GM19397 (cell line): ENCODE measurements at regions not wholly inside any gene's neighbourhood (a gene's known extent, or its start where the extent isn't known, plus 50 kb on each side); places are given as distances from the start of the nearest gene placed in this dataset.

Experiments
- ATAC-seq: cut with Tn5 transposase; IDR thresholded peaks from one replicate; pipeline ENCODE4 v1.9.1; 2021; ENCODE audit warnings: mild to moderate bottlenecking, moderate library complexity; ENCODE audit not compliant: unreplicated experiment

DNA sequence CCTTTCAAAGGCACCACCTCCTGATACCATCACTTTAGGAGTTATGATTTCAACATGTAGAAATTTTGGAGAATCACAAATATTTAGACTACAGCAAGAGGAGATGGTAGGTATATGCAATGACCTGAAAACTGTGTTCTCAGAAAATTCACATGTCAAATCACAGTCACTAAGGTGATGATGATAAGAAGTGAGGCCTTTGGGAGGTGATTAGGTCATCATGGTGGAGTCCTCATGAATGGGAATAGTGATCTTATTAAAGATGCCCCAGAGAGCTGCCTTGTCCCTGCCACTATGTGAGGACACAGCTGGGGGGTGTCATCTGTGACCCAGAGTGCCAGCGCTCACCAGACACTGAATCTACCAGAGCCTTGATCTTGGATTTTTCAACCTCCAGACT lies 513.5 kb upstream of the TUSC1 start:
- no peak for ATAC-seq

DNA sequence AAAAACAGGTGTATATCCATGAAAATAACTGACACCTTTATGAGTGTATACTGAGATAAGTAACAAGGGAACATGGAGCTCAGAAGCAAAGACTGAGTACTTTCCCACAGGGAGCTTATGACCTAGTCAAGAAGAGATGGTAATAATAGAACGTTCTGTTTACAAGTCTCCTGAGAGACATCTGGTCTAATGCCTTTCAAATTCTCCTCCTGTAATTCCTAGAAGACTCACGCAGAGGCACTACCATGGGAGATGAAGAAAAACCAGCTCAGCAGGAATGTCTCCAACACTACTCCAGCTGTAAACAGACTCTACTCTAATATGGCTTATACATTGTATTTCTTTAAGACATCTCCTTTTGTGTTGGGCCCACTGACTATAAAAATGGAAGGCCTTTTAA lies 503.6 kb upstream of the TUSC1 start:
- no peak for ATAC-seq

DNA sequence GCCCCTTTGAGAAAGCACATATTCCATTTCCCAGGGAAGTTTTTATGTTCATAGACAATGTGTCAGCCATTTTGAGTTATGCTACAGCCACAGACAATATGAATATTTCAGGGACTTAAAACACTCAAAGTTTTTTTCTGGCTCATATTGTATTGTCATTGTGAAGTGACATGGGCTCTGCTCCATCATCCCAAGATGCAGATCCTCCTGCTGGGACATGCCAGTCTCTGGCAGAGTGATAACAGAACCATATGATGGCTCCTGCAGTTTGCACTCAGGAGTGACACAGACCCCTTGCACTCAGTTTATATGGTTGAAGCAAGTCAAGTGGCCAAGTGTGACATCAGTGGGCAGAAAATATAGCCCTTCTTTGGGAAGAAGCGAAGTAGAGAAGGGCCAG lies 498.4 kb upstream of the TUSC1 start:
- ATAC-seq = no peak

DNA sequence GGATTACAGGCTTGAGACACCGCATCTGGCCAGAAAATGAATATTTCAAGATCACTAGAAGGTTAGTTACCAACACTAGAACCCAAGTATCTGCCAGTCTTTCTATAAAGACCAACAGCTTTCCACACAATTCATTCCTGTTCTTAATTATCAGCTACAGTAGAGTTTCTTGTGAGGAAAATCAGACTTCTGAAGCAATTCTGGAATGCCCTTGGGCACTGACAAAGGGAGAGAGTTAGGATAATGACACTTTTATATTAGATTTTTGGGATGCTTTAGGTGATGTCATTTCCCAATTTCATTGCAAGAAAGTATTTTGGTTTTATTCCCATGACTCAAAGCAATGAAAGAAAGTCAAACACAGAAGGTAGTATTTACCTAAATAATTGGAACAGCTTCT lies 497.0 kb upstream of the TUSC1 start:
- ATAC-seq = no peak

DNA sequence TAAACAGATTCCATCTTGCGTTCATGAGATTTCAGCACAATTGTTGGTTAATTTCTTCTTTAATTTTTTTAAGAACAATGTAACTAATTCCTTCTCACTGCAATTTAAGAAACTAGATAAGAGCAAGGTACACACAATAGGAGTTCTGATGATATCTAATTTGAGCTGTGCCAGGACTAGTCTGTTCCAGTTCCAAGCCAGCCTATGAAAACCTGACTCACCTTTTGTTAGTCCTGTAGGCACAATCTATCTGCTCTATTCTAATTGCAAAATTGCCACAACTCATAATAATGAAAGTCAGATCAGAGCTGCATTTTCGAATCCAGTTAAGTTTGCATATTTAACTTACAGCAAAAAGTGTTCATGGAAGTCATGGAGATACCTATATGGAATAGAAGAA lies 494.1 kb upstream of the TUSC1 start:
- ATAC-seq = no peak

DNA sequence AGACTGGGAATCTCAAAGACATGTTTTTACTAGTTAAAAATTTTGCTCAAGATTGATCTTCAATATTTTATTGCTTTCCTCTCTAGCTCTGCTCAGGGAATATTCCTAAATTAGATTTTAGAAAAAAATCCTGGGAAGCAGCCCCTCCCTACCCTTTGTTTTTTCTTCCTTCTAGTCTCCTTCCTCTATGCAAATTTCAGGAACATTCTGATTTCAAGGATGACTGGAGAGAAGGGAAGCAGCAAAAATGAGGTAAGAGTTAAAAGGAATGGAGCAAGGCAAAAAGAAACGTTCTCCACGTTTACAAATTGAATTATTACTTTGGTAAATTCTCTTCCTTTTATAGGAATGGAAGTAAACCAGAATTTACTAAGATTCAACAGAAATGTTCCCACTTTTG lies 493.4 kb upstream of the TUSC1 start:
- no peak for ATAC-seq

DNA sequence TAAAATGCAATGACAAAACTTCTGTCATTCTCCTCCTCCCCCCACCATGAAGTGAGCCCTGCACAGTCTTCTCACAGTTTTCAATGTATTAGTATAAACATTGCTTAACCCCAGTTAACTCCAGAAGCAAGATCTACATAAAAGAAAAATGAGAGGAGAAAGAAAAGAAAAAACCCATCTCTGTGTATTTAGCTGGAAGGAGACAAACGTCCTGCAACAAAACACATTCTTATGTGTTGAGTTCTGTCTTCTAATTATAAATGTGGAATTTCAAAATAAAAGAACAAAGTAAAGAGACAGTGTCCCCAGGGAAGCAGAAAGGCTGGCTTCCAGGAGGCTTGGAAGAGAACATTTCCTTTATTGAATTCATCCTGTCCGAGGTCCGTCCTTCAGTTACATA lies 491.9 kb upstream of the TUSC1 start:
- no peak for ATAC-seq

DNA sequence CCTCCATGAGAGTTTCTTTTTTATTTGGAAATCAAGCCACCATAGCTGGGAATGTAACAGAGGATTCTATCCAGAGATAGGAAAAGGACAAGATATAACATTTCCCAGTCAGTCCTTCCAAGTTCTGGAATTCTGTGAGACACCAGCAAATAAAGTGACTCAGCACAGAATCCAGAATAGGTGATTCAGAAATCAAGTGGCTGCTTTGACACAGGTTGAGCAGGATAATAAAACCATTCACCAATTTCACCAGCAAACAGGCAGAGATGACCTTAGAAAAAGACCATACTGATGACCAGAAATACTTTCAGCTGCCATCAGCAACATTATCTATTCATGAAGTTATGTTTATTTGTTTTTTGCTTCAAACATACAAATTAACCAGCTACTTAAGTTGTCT lies 491.5 kb upstream of the TUSC1 start:
- no peak for ATAC-seq

DNA sequence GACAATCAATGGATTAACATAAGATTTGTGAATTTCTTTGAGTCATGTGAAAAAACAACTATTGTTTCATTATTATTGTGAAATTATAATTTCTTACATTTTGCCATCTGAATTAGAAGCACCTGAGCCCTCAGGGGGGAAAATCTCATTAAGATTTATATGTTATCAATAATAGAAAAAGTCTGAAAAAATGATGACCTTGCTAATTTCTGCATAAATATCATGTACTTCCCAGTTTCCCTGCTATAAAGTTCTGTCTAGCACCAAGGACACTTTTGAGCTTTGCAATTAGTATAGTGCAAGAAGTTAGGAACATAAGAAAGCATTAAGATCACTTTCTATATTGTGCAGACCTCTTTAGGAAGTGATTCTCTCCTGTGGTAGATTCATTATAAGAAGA lies 488.3 kb upstream of the TUSC1 start:
- no peak for ATAC-seq

DNA sequence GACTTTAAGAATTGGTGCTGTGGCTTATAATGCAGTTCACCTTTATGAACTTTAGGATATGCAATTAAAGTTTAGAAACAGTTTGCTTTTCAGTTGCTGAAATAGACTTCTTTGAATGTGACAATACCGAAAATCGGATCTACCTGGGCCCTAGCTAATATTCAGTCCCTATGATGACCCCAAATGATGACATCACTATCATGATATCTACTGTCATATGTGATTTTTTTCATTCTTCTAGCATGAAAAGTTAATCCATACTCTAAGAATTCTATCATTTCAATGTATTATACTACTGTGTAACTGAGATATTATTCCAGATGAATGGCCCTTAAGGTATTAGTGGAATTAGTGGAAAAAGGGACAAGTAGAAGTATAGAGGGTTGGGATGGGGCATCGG lies 487.2 kb upstream of the TUSC1 start:
- no peak for ATAC-seq

DNA sequence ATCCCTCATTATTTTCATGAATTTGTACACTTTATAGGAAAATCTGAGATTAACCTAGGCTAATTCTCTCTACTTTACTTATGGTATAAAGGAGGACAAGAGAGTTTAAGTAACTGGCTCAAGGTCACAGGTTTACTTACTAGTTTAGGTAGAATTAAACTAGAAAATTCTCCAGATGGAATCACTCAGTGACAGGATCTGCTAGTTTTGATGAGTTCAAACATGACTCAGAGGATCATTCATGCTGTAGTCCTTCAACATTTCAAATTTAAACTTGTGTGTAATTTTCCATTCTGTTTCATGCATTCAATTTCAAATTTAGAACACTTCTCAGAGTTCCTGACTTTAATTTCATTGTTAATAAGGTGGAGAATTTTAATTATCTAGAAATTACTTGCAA lies 485.7 kb upstream of the TUSC1 start:
- ATAC-seq = no peak

DNA sequence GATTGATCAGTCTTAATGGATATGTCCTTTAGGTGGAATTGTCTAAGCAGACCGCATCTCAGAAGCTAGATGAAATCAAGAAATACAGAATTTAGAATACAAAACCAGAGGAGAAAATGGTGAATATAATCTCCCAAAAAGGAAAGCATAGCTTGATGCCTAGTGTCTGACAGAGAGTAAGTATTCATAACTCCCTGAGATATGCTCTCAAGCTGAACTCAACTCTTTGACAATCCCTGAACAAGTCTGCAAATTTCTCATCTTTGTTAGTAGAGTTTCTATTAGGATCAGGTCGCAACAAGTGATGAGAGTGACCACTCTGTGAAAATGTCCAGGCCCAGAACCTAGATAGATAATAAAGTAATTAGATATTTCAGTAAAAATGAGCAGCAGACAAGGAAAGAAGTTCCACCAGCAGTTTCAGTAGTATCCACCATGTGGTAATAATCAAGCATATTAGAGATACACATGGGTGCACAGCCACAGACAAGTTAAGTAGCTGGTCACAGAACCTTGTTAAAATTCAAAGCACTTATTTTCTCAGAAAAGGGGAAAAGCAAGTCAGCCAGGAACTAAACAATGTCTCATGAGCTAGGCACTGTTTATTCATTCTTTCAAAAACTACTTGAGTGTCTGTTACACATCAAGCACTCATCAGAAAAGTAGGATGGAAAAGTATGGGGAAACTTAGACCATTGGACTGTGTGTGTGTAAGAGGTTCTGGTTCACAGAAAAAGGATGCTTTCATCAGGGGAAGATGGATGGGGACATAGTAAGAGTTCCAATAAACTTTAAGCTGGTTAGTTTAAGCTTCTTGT lies 481.5 kb upstream of the TUSC1 start:
- ATAC-seq = no peak

DNA sequence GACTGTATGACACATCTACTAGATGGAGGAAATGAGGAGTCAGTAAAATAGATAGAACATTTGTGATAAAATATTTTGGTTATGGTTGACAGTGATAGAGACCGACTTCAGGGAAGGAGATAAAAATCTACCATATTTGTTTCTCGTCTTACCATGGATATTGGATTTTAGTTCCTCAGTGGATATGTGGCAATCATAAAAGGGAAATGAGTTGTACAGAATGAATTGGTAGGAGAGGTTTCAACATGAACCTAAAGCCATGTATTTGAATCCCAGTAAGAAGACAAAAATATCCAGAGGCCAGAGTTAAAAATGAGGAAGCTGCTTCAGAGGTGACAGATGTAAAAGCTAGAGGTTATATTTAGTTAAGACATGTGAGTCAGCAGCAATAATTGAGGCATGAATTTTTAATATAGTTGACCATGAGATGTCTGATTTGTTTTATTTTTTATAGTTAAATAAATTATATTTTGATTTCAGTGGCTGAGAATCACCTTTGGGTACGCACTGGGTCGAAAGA lies 480.4 kb upstream of the TUSC1 start:
- no peak for ATAC-seq

DNA sequence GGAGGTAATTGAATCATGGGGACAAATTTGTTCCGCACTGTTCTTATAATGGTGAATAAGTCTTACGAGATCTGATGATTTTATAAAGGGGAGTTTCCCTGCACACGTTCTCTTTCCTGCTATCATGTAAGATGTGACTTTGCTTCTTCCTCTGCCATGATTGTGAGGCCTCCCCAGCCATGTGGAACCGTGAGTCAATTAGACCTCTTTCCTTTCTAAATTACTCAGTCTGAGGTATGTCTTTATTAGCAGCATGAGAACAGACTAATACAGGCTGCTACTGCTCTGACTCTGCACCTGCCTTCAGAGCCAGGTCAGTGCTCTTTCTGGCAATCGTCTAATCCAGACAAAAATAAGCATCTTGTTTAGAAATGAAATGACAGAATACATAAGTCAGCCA lies 479.2 kb upstream of the TUSC1 start:
- ATAC-seq = no peak

DNA sequence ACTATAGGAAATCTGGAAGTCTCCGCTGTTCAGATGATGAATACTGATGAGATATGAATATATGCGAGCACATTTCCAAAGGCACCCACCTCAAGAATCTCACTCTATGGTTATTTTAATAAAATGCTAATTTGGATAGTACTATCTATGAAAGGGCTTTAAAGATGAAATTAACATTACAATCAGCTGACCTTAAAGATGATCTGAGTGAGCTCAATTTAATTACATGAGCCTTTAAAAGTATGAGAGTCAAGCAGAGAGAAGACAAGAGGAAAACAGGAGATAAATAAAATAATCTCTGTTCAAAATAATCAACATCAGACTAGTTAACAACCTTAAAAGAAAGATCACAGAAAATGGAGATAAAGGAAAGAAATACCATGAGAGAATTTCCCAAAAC lies 474.1 kb upstream of the TUSC1 start:
- ATAC-seq = no peak

DNA sequence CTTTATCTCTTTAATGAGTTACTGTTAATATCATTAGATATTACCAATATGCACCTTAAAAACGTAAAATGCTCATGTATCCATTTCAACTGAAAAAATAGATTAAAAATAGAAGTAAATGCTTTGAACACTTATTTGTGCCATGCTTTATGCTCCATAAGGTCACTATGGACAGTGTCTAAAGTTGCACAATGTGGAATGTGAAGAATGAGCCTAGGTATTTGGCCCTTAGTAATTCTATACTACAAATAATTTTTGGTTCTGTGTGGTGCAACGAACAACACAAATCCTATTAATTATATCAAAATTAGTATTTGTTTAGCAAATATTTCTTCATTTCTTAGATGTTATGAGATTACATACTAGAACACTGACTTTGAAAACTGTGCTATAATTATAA lies 469.9 kb upstream of the TUSC1 start:
- ATAC-seq = no peak

DNA sequence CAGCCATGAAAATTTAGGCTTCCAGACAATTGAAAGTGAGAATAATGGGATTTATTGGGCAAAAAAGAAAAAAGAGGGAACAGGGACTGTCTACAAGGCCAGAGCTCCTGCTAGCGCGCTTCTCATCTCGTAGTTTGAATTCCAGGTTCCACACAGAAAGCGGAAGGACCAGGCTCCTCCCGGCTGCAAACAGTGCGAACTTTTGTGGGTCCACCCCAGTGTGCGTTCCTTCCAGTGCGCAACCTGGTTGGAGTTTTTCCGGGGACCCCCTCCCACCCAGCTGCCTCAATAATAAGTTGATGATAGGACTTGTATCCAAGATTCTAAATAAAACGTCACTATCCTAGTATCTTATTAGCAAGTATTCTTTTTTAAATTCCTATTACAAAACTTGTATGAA lies 467.7 kb upstream of the TUSC1 start:
- ATAC-seq = no peak

DNA sequence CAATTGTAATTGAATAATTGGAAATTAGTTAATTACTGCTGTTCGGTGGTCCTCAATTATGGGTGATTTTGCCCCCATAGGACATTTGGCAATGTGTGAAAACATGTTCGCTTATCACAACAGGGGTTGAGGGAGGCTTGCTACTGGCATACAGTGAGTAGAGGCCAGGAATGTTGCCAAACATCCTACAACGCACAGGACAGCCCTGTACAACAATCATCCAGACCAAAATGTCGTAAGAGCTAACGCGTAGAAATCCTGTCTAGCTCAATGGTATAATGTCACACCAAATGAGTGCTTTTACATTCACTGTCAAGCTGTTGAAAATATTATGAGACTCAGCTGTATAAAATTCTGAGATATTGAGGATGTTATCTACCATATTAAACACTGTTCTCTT lies 464.4 kb upstream of the TUSC1 start:
- no peak for ATAC-seq

DNA sequence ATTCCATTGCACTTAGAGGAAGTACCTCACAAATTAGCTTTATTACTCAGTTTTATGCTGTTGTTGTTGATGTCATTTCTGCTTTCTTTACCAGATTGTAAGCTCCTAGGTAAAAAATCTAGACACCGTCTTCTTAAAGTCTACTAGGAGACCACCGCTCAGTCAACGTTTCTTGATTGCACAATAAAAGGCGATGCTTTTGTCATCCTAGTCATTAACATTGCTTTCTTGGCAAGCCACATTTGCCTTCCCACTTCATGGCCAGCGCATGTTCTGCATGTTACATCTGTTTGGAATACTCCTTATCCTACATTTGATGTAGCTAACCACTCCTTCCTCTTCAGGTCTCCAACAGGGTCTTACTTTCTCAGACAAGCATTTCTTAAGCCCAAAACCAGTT lies 464.0 kb upstream of the TUSC1 start:
- ATAC-seq = no peak

DNA sequence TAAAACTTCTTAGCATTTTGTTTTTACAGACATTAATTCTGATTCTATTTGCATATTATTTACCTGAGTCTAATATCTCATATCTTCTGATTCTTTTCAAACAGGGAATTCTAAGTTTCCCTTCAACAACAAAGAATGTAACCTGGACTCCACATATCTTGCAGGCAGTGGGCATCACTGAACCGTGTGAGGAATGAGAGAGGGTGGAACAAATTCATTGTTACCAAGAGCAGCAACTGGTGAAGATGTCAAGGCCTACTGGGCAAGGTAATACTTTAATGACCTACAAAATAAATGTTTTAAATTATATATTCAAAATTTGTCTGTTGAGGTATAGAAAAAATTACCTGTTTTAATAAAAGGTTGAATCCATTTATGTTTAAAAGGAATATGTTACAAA lies 455.3 kb upstream of the TUSC1 start:
- ATAC-seq = no peak

DNA sequence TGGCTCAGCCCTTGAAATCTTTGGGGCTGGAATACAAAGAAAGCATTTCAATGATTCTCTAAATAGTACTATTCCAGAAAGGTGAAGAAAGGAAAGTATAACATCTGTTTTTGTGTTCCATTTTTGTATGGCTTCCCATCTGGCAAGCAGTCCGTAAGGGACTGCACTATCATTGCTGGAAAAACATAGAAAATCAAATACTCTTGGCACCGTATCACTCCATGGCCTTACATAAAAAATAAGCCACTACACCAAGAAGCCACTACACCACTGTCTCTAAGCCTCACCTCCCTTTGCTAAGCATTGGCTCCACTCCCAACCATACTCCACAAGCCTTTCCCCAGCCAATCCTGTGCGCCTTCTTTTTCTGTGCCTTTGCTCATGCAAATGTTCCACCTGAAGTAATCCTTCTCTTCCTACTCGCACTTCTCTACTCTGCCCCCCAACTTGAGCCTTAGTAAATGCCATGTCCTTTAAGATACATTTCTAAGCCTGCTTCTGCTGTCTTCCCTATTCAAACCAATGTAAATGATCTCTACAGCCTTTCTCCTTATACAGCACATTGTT lies 454.6 kb upstream of the TUSC1 start:
- no peak for ATAC-seq

DNA sequence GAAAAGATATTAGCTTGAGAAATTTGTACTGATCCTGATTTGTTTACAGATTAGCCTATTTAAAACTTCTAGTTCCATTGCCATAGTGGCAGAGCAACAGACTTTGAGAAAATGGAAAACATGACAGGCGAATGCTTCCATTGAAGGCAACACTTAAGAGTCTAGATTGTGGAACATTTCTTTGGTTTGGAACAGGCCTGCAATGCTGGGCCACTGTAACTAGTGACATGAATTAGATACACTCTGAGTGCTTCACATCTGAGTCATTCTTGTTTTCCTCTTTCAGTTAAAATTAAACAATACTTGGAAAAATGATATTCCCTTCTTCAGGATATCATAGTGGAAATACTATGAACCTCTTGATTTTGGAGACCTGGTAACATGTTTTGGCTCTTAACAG lies 453.6 kb upstream of the TUSC1 start:
- ATAC-seq = no peak

DNA sequence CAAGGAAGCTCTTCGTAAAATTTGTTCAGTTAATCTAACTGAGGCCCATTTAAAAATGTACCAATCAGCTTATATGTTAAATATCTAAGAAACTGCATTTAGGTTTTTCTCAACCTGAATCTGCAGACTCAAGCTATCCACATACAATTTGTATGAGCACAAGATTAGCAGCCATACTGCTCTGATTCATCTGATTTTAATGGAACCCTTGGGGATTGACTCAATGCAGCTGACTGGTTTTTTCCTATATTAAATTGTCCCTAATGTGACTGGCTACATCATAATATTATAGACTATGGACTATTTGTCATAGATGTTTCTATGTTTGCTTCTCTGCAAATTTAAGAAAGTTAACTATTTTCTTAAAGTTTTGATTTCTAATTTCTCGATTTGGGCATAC lies 451.0 kb upstream of the TUSC1 start:
- no peak for ATAC-seq
